Ishikawa (cell line): ENCODE measurements at regions not wholly inside any gene's neighbourhood (a gene's known extent, or its start where the extent isn't known, plus 50 kb on each side); places are given as distances from the start of the nearest gene placed in this dataset.

Source experiments
- EP300 ChIP-seq: IDR thresholded peaks from 2 replicates; pipeline ENCODE4 v1.6.1; 2012; ENCODE audit warnings: borderline replicate concordance
- RAD21 ChIP-seq: IDR thresholded peaks from 2 replicates; pipeline ENCODE4 v1.6.1; 2012; ENCODE audit warnings: low read depth
- REST ChIP-seq: IDR thresholded peaks from 2 replicates; pipeline ENCODE4 v1.6.1; 2012; ENCODE audit warnings: low read depth, mild to moderate bottlenecking
- TAF1 ChIP-seq: IDR thresholded peaks from 2 replicates; pipeline ENCODE4 v1.6.1; 2012; ENCODE audit warnings: low read depth, mild to moderate bottlenecking
- TEAD4 ChIP-seq: IDR thresholded peaks from 2 replicates; pipeline ENCODE4 v1.6.1; 2012
- USF1 ChIP-seq: IDR thresholded peaks from 2 replicates; pipeline ENCODE4 v1.6.1; 2012
- YY1 ChIP-seq: IDR thresholded peaks from 2 replicates; pipeline ENCODE4 v1.6.1; 2012; ENCODE audit warnings: low read depth

DNA sequence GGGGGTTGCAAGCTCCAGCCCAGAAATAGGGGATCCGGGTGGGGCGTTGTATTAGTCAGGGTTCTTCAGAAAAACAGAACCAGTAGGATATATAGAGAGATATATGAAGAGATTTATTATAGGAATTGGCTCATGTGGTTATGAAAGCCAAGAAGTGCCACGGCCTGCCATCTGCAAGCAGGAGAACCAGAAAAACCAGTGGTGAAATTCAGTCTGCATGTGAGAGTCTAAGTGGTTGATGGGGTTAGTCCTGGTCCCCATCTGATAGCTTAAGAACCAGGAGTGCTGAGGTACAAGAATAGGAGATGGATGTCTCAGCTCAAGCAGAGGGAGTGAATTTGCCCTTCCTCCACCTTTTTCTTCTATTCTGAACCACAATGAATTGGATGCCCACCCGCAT lies 123.4 kb upstream of the APC start:
- TF ChIP-seq TEAD4: no peak
- no peak for TF ChIP-seq RAD21
- TF ChIP-seq EP300: no peak
- no peak for TF ChIP-seq TAF1
- no peak for TF ChIP-seq YY1
- TF ChIP-seq REST: no peak
- TF ChIP-seq USF1: no peak
